ENCODE measurements at regions not wholly inside any gene's neighbourhood (a gene's known extent, or its start where the extent isn't known, plus 50 kb on each side); places are given as distances from the start of the nearest gene placed in this dataset.

DNA sequence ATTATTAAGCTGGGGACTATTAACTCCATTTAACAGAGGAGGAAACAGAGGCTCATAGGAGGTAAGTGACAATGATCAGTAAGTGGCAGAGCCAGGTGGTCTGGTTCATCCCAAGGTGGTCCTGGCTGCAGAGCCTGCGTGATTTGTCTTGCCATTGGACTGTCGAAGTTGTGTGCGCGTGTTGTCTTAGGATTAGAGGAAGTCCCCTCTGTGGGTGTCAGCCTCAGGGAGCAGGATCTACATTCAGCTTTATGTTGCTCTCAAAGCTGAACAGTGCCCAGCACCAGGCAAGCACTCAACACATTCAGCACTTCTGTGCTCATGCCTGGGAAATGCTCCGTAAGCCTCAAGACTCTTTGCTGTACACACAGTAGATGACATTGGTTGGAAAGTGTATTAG, 139.5 kb downstream of the HERPUD2 start:
- intact Hi-C loops (cut with DNase I), result no loop called here
- 85 to 93% methylated on average over 5 of the region's 5 CpGs for WGBS, 2 donors
- H3K27me3 ChIP-seq, result no peaks in the 10 kb centered on the region
- H3K36me3 ChIP-seq, result no peaks in the 10 kb centered on the region
- H3K4me3 ChIP-seq, result no peak overlapping the region
- H3K9me3 ChIP-seq, result no peaks in the 10 kb centered on the region
- TF ChIP-seq EP300 (IDR thresholded peaks at IDR 0.05) (no peak), POLR2AphosphoS5 (IDR thresholded peaks at IDR 0.05) (no peak)
- DNase-seq, result no peak
- peaks cover 0 to 7% (median 0%) of the 10 kb centered on the region in 4 donors for H3K4me1 ChIP-seq
- H3K27ac ChIP-seq, result no peak overlapping the region

DNA sequence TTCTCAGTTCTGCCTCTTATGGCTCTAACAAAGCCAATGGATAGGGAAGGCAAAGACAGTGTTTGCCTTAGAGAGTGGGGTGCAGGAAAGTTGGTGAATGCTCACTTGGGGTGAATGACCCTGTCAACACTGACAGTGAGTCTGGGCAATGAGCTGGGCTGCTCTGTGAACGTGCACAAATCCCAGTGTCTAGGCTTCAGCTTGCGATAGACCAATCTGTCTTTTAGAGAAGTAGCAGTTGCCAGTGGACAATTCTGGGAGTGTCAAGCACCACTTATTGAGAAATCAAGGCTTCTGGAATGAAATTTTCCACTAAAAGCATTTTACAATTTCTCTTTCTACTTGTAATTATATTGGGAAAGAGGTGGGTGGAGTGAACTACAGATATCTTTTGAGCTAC, 141.4 kb downstream of the HERPUD2 start:
- WGBS, 2 donors, result 11 to 54% methylated on average over 2 of the region's 2 CpGs

DNA sequence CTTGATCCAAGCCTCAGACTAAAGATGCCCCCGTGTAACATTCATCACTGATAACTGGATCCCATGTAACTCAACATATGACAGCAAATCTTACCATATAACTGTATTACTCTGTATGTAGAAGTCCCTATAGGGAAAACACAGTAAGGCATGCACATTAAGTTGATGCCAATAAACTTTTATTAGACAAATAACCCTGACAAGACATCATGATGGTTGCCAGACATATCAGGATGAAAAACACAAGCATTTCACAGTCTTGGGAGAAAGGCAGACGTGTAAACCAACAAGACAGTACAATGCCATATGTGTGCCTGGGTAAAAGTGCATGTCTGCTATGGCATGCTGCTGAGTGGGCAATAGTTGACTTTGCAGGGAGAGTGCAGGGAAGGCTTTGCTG, 142.2 kb downstream of the HERPUD2 start:
- Histone ChIP-seq H3K27ac (no peak overlapping the region), H3K4me1 (peaks cover 0 to 7% (median 0%) of the 10 kb centered on the region in 4 donors), H3K36me3 (no peaks in the 10 kb centered on the region), H3K4me3 (no peak overlapping the region), H3K27me3 (no peaks in the 10 kb centered on the region), H3K9me3 (no peaks in the 10 kb centered on the region)
- 29 to 65% methylated on average over 2 of the region's 2 CpGs for WGBS, 2 donors
- DNase-seq, result no peak
- TF ChIP-seq POLR2A (IDR thresholded peaks at IDR 0.05) (no peak), POLR2AphosphoS5 (IDR thresholded peaks at IDR 0.05) (no peak), EP300 (IDR thresholded peaks at IDR 0.05) (no peak)
- TF ChIP-seq, protein P1, sequence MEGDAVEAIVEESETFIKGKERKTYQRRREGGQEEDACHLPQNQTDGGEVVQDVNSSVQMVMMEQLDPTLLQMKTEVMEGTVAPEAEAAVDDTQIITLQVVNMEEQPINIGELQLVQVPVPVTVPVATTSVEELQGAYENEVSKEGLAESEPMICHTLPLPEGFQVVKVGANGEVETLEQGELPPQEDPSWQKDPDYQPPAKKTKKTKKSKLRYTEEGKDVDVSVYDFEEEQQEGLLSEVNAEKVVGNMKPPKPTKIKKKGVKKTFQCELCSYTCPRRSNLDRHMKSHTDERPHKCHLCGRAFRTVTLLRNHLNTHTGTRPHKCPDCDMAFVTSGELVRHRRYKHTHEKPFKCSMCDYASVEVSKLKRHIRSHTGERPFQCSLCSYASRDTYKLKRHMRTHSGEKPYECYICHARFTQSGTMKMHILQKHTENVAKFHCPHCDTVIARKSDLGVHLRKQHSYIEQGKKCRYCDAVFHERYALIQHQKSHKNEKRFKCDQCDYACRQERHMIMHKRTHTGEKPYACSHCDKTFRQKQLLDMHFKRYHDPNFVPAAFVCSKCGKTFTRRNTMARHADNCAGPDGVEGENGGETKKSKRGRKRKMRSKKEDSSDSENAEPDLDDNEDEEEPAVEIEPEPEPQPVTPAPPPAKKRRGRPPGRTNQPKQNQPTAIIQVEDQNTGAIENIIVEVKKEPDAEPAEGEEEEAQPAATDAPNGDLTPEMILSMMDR (IDR thresholded peaks at IDR 0.05), result no peak
- intact Hi-C loops (cut with DNase I), result no loop called here

More for the DNA sequence above, 141.4 kb downstream of the HERPUD2 start:
- intact Hi-C loops (cut with DNase I), result no loop called here
- H3K4me3 ChIP-seq, result no peak overlapping the region
- H3K27ac ChIP-seq, result no peak overlapping the region
- H3K4me1 ChIP-seq, result peaks cover 0 to 7% (median 0%) of the 10 kb centered on the region in 4 donors
- TF ChIP-seq POLR2A (IDR thresholded peaks at IDR 0.05), result no peak
- no peak for TF ChIP-seq EP300 (IDR thresholded peaks at IDR 0.05)
- TF ChIP-seq, protein P1 (IDR thresholded peaks at IDR 0.05), result no peak
- TF ChIP-seq POLR2AphosphoS5 (IDR thresholded peaks at IDR 0.05), result no peak
- H3K36me3 ChIP-seq, result no peaks in the 10 kb centered on the region
- no peaks in the 10 kb centered on the region for H3K27me3 ChIP-seq
- DNase-seq, result no peak
- H3K9me3 ChIP-seq, result no peaks in the 10 kb centered on the region

DNA sequence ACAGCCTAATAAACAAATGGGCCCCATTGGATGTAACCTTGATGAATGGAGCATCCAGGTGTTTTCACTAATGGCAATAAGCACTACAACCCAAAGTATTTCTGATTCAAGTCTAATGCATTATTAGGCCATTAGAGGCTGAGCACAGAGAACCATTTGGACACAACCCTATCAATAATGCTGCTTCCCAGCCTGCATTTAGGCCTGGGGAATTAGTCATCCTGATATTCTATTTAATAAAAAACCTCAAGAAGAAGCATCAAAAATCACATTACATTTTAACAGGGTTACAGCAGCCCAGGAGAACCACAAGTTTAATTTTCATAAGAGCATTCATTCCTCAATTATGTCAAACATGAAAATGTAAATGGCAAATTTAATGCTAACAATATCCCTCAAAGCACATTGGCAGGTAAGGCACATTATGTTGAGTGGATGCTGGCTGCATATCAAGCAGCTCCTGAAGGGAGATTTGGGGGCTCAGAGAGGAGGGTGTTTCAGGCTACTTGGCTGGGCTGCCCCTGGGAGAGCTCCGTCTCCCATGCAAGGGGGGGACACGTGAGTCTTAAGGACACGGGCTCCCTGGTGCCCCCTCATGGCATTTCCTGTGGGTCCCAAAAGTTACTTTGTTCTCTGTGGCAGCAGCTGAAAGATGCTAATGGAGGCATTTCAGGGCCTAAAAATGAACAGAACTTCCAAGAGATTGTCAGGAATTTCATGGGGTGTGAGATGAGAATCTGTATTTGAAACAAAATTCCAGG, 143.4 kb downstream of the HERPUD2 start:
- no peak for TF ChIP-seq EP300 (IDR thresholded peaks at IDR 0.05)
- TF ChIP-seq POLR2AphosphoS5 (IDR thresholded peaks at IDR 0.05), result no peak
- TF ChIP-seq, protein P1 (IDR thresholded peaks at IDR 0.05), result no peak
- no peak for TF ChIP-seq POLR2A (IDR thresholded peaks at IDR 0.05)
- no peaks in the 10 kb centered on the region for H3K9me3 ChIP-seq

DNA sequence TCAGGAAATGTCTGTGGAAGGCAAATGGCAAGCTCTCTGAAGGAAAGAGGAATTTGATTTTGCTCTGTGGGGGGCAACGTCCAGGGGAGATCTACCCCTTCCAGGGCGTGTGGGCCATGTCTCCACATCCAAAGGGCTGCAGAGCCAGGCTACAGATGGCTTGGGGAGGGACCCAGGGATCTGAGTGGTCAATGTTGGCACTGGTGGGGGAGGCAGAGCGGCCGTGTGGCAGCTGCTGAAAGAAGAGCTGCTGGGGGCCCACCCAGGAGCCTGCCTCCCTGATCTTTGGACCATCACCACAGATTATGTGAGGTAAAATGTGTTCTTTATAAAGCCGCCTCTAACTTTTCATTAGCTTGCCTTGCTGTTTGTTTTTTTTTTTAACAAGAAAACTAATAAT, 144.1 kb downstream of the HERPUD2 start:
- DNase-seq, result no peak
- 76 to 77% methylated on average over 5 of the region's 5 CpGs for WGBS, 2 donors

More for the DNA sequence above, 143.4 kb downstream of the HERPUD2 start:
- no peak overlapping the region for H3K27ac ChIP-seq
- no peaks in the 10 kb centered on the region for H3K27me3 ChIP-seq
- no peak for DNase-seq
- H3K36me3 ChIP-seq, result no peaks in the 10 kb centered on the region
- no peak overlapping the region for H3K4me3 ChIP-seq
- intact Hi-C loops (cut with DNase I), result no loop called here
- H3K4me1 ChIP-seq, result peaks cover 0 to 7% (median 0%) of the 10 kb centered on the region in 4 donors
- WGBS, 2 donors, result 46% methylated on average over 3 of the region's 3 CpGs

More for the DNA sequence above, 144.1 kb downstream of the HERPUD2 start:
- Histone ChIP-seq H3K9me3 (no peaks in the 10 kb centered on the region), H3K36me3 (no peaks in the 10 kb centered on the region), H3K4me3 (no peak overlapping the region), H3K27me3 (no peaks in the 10 kb centered on the region), H3K27ac (no peak overlapping the region), H3K4me1 (peaks cover 0 to 7% (median 0%) of the 10 kb centered on the region in 4 donors)
- intact Hi-C loops (cut with DNase I), result no loop called here
- TF ChIP-seq POLR2AphosphoS5 (IDR thresholded peaks at IDR 0.05) (no peak), POLR2A (IDR thresholded peaks at IDR 0.05) (no peak), EP300 (IDR thresholded peaks at IDR 0.05) (no peak)
- TF ChIP-seq, protein P1 (IDR thresholded peaks at IDR 0.05), result no peak

All from sigmoid colon (tissue), 6 donors.